Endothelial cell of umbilical vein (primary cell): ENCODE measurements at regions not wholly inside any gene's neighbourhood (a gene's known extent, or its start where the extent isn't known, plus 50 kb on each side); places are given as distances from the start of the nearest gene placed in this dataset.

Source experiments
- BruUV-seq: library from RNA; stranded (reverse); fragments of 400-500 nt; replicated peaks from 2 replicates; lab custom pipeline; 2021; lab: Mats Ljungman, UMichigan
- CTCF ChIA-PET: fragments of 300-600, 350-600 bp; sonication (Branson Sonifier 250); formaldehyde crosslinking; loops from one replicate; lab custom pipeline; 2021; ENCODE audit warnings: antibody characterized with exemption, inconsistent platforms; lab: Charles Lee
- POLR2A ChIA-PET: fragments of 300-600, 350-600 bp; sonication (Branson Sonifier 250); formaldehyde crosslinking; loops from one replicate; lab custom pipeline; 2021; ENCODE audit warnings: antibody characterized with exemption, inconsistent platforms; lab: Charles Lee
- DNase-seq: peaks from one replicate; pipeline ENCODE4 v3.0.0-alpha.2; 2011; ENCODE audit warnings: low read depth, low spot score
- FAIRE-seq: peaks from 2 replicates; lab custom pipeline; 2011; peaks lifted over from hg19 to GRCh38; lab: Jason Lieb, UNC
- H2AFZ ChIP-seq: 2 replicates; pipeline ENCODE4 v1.6.0; 2012; ENCODE audit warnings: low read depth, low read length, control low read depth, inconsistent platforms
- H3K27ac ChIP-seq: 2 replicates; pipeline ENCODE4 v1.5.1; 2011; ENCODE audit warnings: low read depth, mild to moderate bottlenecking, control low read depth, low read length, moderate library complexity; ENCODE audit not compliant: insufficient read depth
- H3K27me3 ChIP-seq, 2 experiments: 2 replicates each; pipeline versions ENCODE4 v1.6.0 to v1.6.1; 2011; ENCODE audit warnings: low read length in 2 of 2, mixed read lengths in 1 of 2; ENCODE audit not compliant: control insufficient read depth in 2 of 2, insufficient read depth in 2 of 2
- H3K36me3 ChIP-seq, 2 experiments: 2 replicates in 1 of 2; 3 replicates in 1 of 2; pipeline ENCODE4 v1.5.1; 2011; ENCODE audit warnings: low read length in 2 of 2, mild to moderate bottlenecking in 1 of 2, moderate library complexity in 1 of 2; ENCODE audit not compliant: control insufficient read depth in 2 of 2, insufficient read depth in 2 of 2; ENCODE audit errors: extremely low read depth in 1 of 2
- H3K4me1 ChIP-seq: 3 replicates; pipeline ENCODE4 v1.5.1; 2011; ENCODE audit warnings: mild to moderate bottlenecking, low read length; ENCODE audit not compliant: control insufficient read depth, insufficient read depth; ENCODE audit errors: extremely low read depth
- H3K4me2 ChIP-seq: 2 replicates; pipeline ENCODE4 v1.6.1; 2011; ENCODE audit warnings: low read length, control low read depth, mixed read lengths; ENCODE audit not compliant: insufficient read depth
- H3K4me3 ChIP-seq, 3 experiments: fragments of 200-600 bp in 1 of 3; sonication (generic), shearing (Covaris generic) in 1 of 3; replicated peaks in 1 of 3; 2 replicates each; pipeline ENCODE4 v1.5.1; 2011 to 2016; ENCODE audit warnings: control low read depth in 3 of 3, low read length in 3 of 3, mild to moderate bottlenecking in 2 of 3, inconsistent platforms in 1 of 3, low read depth in 1 of 3, moderate library complexity in 1 of 3; ENCODE audit not compliant: insufficient read depth in 1 of 3
- H3K79me2 ChIP-seq: 2 replicates; pipeline ENCODE4 v1.6.0; 2012; ENCODE audit warnings: low read length, inconsistent platforms; ENCODE audit not compliant: control insufficient read depth, insufficient read depth
- H3K9ac ChIP-seq: replicated peaks from 2 replicates; pipeline ENCODE3; 2011; ENCODE audit warnings: low read length, control low read depth; ENCODE audit not compliant: insufficient read depth; ENCODE audit errors: extremely low read depth
- H3K9me1 ChIP-seq: replicated peaks from 3 replicates; pipeline ENCODE4 v1.6.0; 2011; ENCODE audit warnings: mild to moderate bottlenecking, low read length; ENCODE audit not compliant: control insufficient read depth, insufficient read depth; ENCODE audit errors: extremely low read depth
- H3K9me3 ChIP-seq: replicated peaks from 2 replicates; pipeline ENCODE4 v1.5.1; 2012; ENCODE audit warnings: low read length, inconsistent platforms; ENCODE audit not compliant: control insufficient read depth, insufficient read depth
- H4K20me1 ChIP-seq: replicated peaks from 2 replicates; pipeline ENCODE3; 2011; ENCODE audit warnings: mild to moderate bottlenecking, low read length; ENCODE audit not compliant: control insufficient read depth, insufficient read depth; ENCODE audit errors: extremely low read depth
- CTCF ChIP-seq, 2 donors: IDR thresholded peaks; 1 replicate in 1 of 2; 2 replicates in 1 of 2; pipeline ENCODE4 v1.5.1; 2011; ENCODE audit warnings: low read length in 2 of 2, mild to moderate bottlenecking in 2 of 2, moderate library complexity in 2 of 2, control low read depth in 1 of 2, inconsistent platforms in 1 of 2, low read depth in 1 of 2; ENCODE audit not compliant: insufficient read depth in 1 of 2; ENCODE audit errors: extremely low read depth in 1 of 2
- EZH2 ChIP-seq: IDR thresholded peaks from 2 replicates; pipeline ENCODE4 v1.6.1; 2012; ENCODE audit warnings: borderline replicate concordance, low read depth, mild to moderate bottlenecking, moderate library complexity, low read length, inconsistent platforms; ENCODE audit not compliant: severe bottlenecking
- FOS ChIP-seq: IDR thresholded peaks from 2 replicates; pipeline ENCODE4 v1.6.1; 2011; ENCODE audit warnings: mild to moderate bottlenecking, low read length, moderate library complexity, borderline replicate concordance; ENCODE audit not compliant: insufficient read depth
- GATA2 ChIP-seq: IDR thresholded peaks from 2 replicates; pipeline ENCODE4 v1.7.0; 2011; ENCODE audit warnings: low read depth, mild to moderate bottlenecking, moderate library complexity, mixed read lengths, low read length; ENCODE audit not compliant: insufficient read length, insufficient read depth
- JUN ChIP-seq: IDR thresholded peaks from 2 replicates; pipeline ENCODE4 v1.6.1; 2011; ENCODE audit warnings: borderline replicate concordance, low read depth; ENCODE audit not compliant: insufficient read length, insufficient read depth
- MAX ChIP-seq: IDR thresholded peaks from 2 replicates; pipeline ENCODE4 v1.6.1; 2011; ENCODE audit not compliant: insufficient read depth, insufficient read length
- MYC ChIP-seq: IDR thresholded peaks from one replicate; pipeline ENCODE4 v1.6.1; 2011; ENCODE audit warnings: mild to moderate bottlenecking, low read depth, low read length
- POLR2A ChIP-seq: IDR thresholded peaks from 2 replicates; pipeline ENCODE4 v1.6.1; 2012; ENCODE audit warnings: low read depth, mild to moderate bottlenecking, control low read depth, low read length
- POLR2AphosphoS5 ChIP-seq: IDR thresholded peaks from 2 replicates; pipeline ENCODE4 v1.6.1; 2012; ENCODE audit warnings: low read depth, mild to moderate bottlenecking, control low read depth, low read length, moderate library complexity; ENCODE audit not compliant: insufficient read depth
- dilution Hi-C: fragments of 300-500 bp; cut with MboI; formaldehyde crosslinking; loops from one replicate; pipeline ENCODE4 v1.15.0; 2019; ENCODE audit warnings: low sequenced_read_pairs; ENCODE audit not compliant: extremely low pct_ligation_motif_present
- intact Hi-C: fragments of 100-400 bp; cut with micrococcal nuclease; formaldehyde crosslinking; loops from one replicate; pipeline ENCODE4 v1.10.0; 2022

DNA sequence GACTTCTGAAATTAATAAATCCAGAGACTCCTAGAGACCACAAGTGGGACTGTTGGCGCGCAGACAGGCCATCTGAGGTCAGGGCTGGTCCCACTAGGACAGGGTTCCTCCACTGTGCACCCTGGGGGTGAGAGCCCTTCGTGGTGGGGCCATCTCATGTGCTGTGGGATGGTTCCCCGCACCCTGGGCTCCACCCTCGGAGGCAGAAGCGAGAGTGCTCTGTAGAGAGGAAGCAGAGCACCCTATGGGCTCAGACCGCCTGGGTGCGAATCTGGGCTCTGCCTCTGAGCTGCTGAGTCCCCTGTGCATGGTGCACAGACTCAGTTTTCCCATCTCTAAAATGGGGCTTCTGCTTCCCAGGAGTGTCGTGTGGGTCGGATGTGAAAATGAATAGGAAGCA, 227.3 kb downstream of the NPHP4 start:
- H3K36me3 ChIP-seq = no peaks in the 10 kb centered on the region
- CTCF ChIA-PET = no interaction called here
- H3K9me1 ChIP-seq = no peaks in the 10 kb centered on the region

More for the DNA sequence above, 227.3 kb downstream of the NPHP4 start:
- no peaks in the 10 kb centered on the region for H3K27me3 ChIP-seq
- dilution Hi-C loops (no loop called here), intact Hi-C loops (no loop called here)
- no peak overlapping the region for H3K4me2 ChIP-seq
- no peak overlapping the region for H3K4me3 ChIP-seq
- POLR2A ChIA-PET = no interaction called here
- H3K79me2 ChIP-seq = no peaks in the 10 kb centered on the region
- no peaks in the 10 kb centered on the region for H3K9me3 ChIP-seq
- no peak overlapping the region for H3K9ac ChIP-seq
- BruUV-seq = no TSS peak
- TF ChIP-seq EZH2 (no peak), FOS (no peak), POLR2A (no peak), JUN (no peak), POLR2AphosphoS5 (no peak), GATA2 (no peak), MAX (no peak), MYC (no peak), CTCF (IDR thresholded peaks at IDR 0.05; ENCODE audit: extremely low read depth in 1 of 2, insufficient read depth in 1 of 2, low read depth in 1 of 2, low read length in 2 of 2) (no peak)
- no peak overlapping the region for H2AFZ ChIP-seq
- H3K4me1 ChIP-seq = no peaks in the 10 kb centered on the region
- FAIRE-seq (no peak), DNase-seq (no peak)
- no peak overlapping the region for H3K27ac ChIP-seq
- H4K20me1 ChIP-seq = no peaks in the 10 kb centered on the region
